SU-DHL-6 (cell line): ENCODE measurements at regions not wholly inside any gene's neighbourhood (a gene's known extent, or its start where the extent isn't known, plus 50 kb on each side); places are given as distances from the start of the nearest gene placed in this dataset.

Experiments
- H2AFZ ChIP-seq: fragments of 200-600 bp; sonication (generic); 2 replicates; pipeline ENCODE4 v1.6.1; 2014; ENCODE audit warnings: low read depth, mild to moderate bottlenecking, moderate library complexity, mixed read lengths, antibody characterized with exemption, low read length; ENCODE audit not compliant: severe bottlenecking
- H3F3A ChIP-seq: fragments of 200-600 bp; shearing (Covaris generic); 2 replicates; pipeline ENCODE4 v1.6.0; 2016; ENCODE audit warnings: antibody characterized with exemption, mild to moderate bottlenecking; ENCODE audit not compliant: insufficient read depth
- H3K27ac ChIP-seq: fragments of 200-600 bp; sonication (generic); 2 replicates; pipeline ENCODE4 v1.5.1; 2016; ENCODE audit warnings: low read depth, mild to moderate bottlenecking, low read length, moderate library complexity, mixed read lengths
- H3K27me3 ChIP-seq: fragments of 200-600 bp; sonication (generic), shearing (Covaris generic); 2 replicates; pipeline ENCODE4 v1.6.0; 2014; ENCODE audit warnings: mild to moderate bottlenecking, low read length
- H3K36me3 ChIP-seq: fragments of 200-600 bp; sonication (generic); 2 replicates; pipeline ENCODE4 v1.6.1; 2014; ENCODE audit warnings: mild to moderate bottlenecking, low read length, mixed read lengths
- H3K4me2 ChIP-seq: fragments of 300-600, 200-600 bp; shearing (Covaris generic), sonication (generic); 2 replicates; pipeline ENCODE4 v1.6.0; 2014; ENCODE audit warnings: low read length, low read depth, mild to moderate bottlenecking; ENCODE audit not compliant: poor library complexity, severe bottlenecking
- H3K4me3 ChIP-seq: fragments of 200-600 bp; sonication (generic); 2 replicates; pipeline ENCODE4 v1.5.1; 2014; ENCODE audit warnings: antibody characterized with exemption, low read length, mild to moderate bottlenecking, mixed read lengths; ENCODE audit not compliant: insufficient read depth, poor library complexity, severe bottlenecking
- H3K79me2 ChIP-seq: fragments of 200-600 bp; sonication (generic); 2 replicates; pipeline ENCODE4 v1.6.1; 2014; ENCODE audit warnings: mild to moderate bottlenecking, low read length, moderate library complexity; ENCODE audit not compliant: insufficient read depth
- H3K9ac ChIP-seq: fragments of 200-600 bp; sonication (generic); 2 replicates; pipeline ENCODE4 v1.7.0; 2014; ENCODE audit warnings: mild to moderate bottlenecking, low read length
- H3K9me2 ChIP-seq: fragments of 200-600 bp; sonication (generic); replicated peaks from 2 replicates; pipeline ENCODE4 v1.6.1; 2014; ENCODE audit warnings: low read length; ENCODE audit not compliant: insufficient read depth
- H3K9me3 ChIP-seq: fragments of 200-600 bp; sonication (generic); 2 replicates; pipeline ENCODE4 v1.6.1; 2014; ENCODE audit warnings: low read length, mixed read lengths; ENCODE audit not compliant: insufficient read depth
- H4K20me1 ChIP-seq: fragments of 200-600 bp; sonication (generic); 2 replicates; pipeline ENCODE4 v1.6.1; 2014; ENCODE audit warnings: low read depth, mild to moderate bottlenecking, antibody characterized with exemption, low read length, moderate library complexity, mixed read lengths
- CTCF ChIP-seq: fragments of 200-600 bp; sonication (generic); IDR thresholded peaks from one replicate; pipeline ENCODE4 v1.5.1; 2017; ENCODE audit warnings: antibody characterized with exemption, mild to moderate bottlenecking, low read length, moderate library complexity; ENCODE audit not compliant: insufficient read depth, poor library complexity, severe bottlenecking
- EZH2phosphoT487 ChIP-seq: fragments of 200-600 bp; sonication (generic), shearing (Covaris generic); conservative IDR thresholded peaks from 2 replicates; pipeline ENCODE4 v1.6.1; 2018; ENCODE audit warnings: mild to moderate bottlenecking, antibody characterized with exemption, low read length, moderate library complexity, mixed read lengths

GRCh38 chr6:24019830-24020229 lies 106.2 kb upstream of the NRSN1 start:
- no peaks in the 10 kb centered on the region for H4K20me1 ChIP-seq
- H3K9me2 ChIP-seq: no peaks in the 10 kb centered on the region
- no peaks in the 10 kb centered on the region for H3K27me3 ChIP-seq
- H3K4me3 ChIP-seq: no peak overlapping the region
- no peak overlapping the region for H2AFZ ChIP-seq
- TF ChIP-seq EZH2phosphoT487 (no peak), CTCF (no peak)
- H3K9me3 ChIP-seq: no peaks in the 10 kb centered on the region
- H3K79me2 ChIP-seq: no peaks in the 10 kb centered on the region
- no peak overlapping the region for H3K27ac ChIP-seq
- no peak overlapping the region for H3K4me2 ChIP-seq
- H3K9ac ChIP-seq: no peak overlapping the region
- H3K36me3 ChIP-seq: no peaks in the 10 kb centered on the region
- no peaks in the 10 kb centered on the region for H3F3A ChIP-seq

GRCh38 chr6:24026050-24026449 lies 100.0 kb upstream of the NRSN1 start:
- no peaks in the 10 kb centered on the region for H3K27me3 ChIP-seq
- H3K79me2 ChIP-seq: no peaks in the 10 kb centered on the region
- H3K4me2 ChIP-seq: no peak overlapping the region
- peaks cover 3% of the 10 kb centered on the region; the same call in 1 of the 2 replicates for H3K9me3 ChIP-seq
- no peak overlapping the region for H3K4me3 ChIP-seq
- H3K9ac ChIP-seq: no peak overlapping the region
- no peaks in the 10 kb centered on the region for H3F3A ChIP-seq
- TF ChIP-seq CTCF: no peak
- no peak for TF ChIP-seq EZH2phosphoT487
- H4K20me1 ChIP-seq: no peaks in the 10 kb centered on the region
- no peaks in the 10 kb centered on the region for H3K9me2 ChIP-seq
- no peak overlapping the region for H3K27ac ChIP-seq
- no peaks in the 10 kb centered on the region for H3K36me3 ChIP-seq
- no peak overlapping the region for H2AFZ ChIP-seq

- H3K4me3 ChIP-seq: no peak overlapping the region
Measured at GRCh38 chr6:24031496-24031895, 94.5 kb upstream of the NRSN1 start.

More at GRCh38 chr6:24031496-24031895, 94.5 kb upstream of the NRSN1 start:
- no peaks in the 10 kb centered on the region for H3K9me2 ChIP-seq
- no peaks in the 10 kb centered on the region for H3K36me3 ChIP-seq
- H2AFZ ChIP-seq: no peak overlapping the region
- no peak overlapping the region for H3K27ac ChIP-seq
- no peaks in the 10 kb centered on the region for H3F3A ChIP-seq
- TF ChIP-seq EZH2phosphoT487: no peak
- TF ChIP-seq CTCF: no peak
- H3K4me2 ChIP-seq: no peak overlapping the region
- H3K9me3 ChIP-seq: peaks cover 3% of the 10 kb centered on the region; the same call in 1 of the 2 replicates
- H3K27me3 ChIP-seq: no peaks in the 10 kb centered on the region
- no peaks in the 10 kb centered on the region for H4K20me1 ChIP-seq
- H3K9ac ChIP-seq: no peak overlapping the region
- H3K79me2 ChIP-seq: no peaks in the 10 kb centered on the region
